ENCODE measurements at regions not wholly inside any gene's neighbourhood (a gene's known extent, or its start where the extent isn't known, plus 50 kb on each side); places are given as distances from the start of the nearest gene placed in this dataset.

GRCh38 chr2:134098321-134098720 lies 155.6 kb upstream of the MGAT5 start:
- TF ChIP-seq, protein P1, sequence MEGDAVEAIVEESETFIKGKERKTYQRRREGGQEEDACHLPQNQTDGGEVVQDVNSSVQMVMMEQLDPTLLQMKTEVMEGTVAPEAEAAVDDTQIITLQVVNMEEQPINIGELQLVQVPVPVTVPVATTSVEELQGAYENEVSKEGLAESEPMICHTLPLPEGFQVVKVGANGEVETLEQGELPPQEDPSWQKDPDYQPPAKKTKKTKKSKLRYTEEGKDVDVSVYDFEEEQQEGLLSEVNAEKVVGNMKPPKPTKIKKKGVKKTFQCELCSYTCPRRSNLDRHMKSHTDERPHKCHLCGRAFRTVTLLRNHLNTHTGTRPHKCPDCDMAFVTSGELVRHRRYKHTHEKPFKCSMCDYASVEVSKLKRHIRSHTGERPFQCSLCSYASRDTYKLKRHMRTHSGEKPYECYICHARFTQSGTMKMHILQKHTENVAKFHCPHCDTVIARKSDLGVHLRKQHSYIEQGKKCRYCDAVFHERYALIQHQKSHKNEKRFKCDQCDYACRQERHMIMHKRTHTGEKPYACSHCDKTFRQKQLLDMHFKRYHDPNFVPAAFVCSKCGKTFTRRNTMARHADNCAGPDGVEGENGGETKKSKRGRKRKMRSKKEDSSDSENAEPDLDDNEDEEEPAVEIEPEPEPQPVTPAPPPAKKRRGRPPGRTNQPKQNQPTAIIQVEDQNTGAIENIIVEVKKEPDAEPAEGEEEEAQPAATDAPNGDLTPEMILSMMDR (IDR thresholded peaks at IDR 0.05; ENCODE audit: low read depth, low read length, missing control alignments) = no peak
- in situ Hi-C loops (cut with HindIII; ENCODE audit: low sequenced_read_pairs) = no loop called here
- no peak for DNase-seq (ENCODE audit: low read depth)
- H3K4me3 ChIP-seq (ENCODE audit: low read depth, low read length) = no peak overlapping the region

GRCh38 chr2:134099273-134099672 lies 154.6 kb upstream of the MGAT5 start:
- DNase-seq (ENCODE audit: low read depth) = no peak
- H3K4me3 ChIP-seq (ENCODE audit: low read depth, low read length) = no peak overlapping the region
- TF ChIP-seq, protein P1 (IDR thresholded peaks at IDR 0.05; ENCODE audit: low read depth, low read length, missing control alignments) = no peak
- in situ Hi-C loops (cut with HindIII; ENCODE audit: low sequenced_read_pairs) = no loop called here

DNA sequence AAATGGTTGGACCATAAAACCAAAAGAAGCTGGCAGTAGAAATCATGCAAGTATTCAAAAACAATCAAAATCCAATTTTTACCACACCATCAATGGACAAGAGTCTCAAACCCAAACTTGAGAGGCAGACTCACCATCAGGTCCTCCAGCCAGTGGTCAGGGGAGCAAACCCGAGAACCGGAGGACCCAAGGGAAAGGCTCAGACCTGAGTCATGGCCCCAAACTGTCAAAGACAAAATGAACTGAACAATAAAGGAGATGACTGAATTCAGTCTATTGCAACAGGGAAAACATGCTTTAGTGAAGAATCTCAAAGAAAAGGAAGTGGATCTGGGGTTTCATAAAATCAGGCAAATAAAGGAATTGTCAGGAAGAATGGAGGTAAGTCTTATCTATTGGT lies 150.7 kb upstream of the MGAT5 start:
- in situ Hi-C loops (cut with HindIII; ENCODE audit: low sequenced_read_pairs) = no loop called here
- TF ChIP-seq, protein P1 (IDR thresholded peaks at IDR 0.05; ENCODE audit: low read depth, low read length, missing control alignments) = no peak
- DNase-seq (ENCODE audit: low read depth) = no peak
- H3K4me3 ChIP-seq (ENCODE audit: low read depth, low read length) = no peak overlapping the region

- H3K4me3 ChIP-seq (ENCODE audit: low read depth, low read length) = no peak overlapping the region
- DNase-seq (ENCODE audit: low read depth) = no peak
- in situ Hi-C loops (cut with HindIII; ENCODE audit: low sequenced_read_pairs) = no loop called here
- TF ChIP-seq, protein P1 (IDR thresholded peaks at IDR 0.05; ENCODE audit: low read depth, low read length, missing control alignments) = no peak
These were observed 149.1 kb upstream of the MGAT5 start for GRCh38 chr2:134104754-134105153.

- in situ Hi-C loops (cut with HindIII; ENCODE audit: low sequenced_read_pairs) = no loop called here
- no peak overlapping the region for H3K4me3 ChIP-seq (ENCODE audit: low read depth, low read length)
- no peak for DNase-seq (ENCODE audit: low read depth)
- TF ChIP-seq, protein P1 (IDR thresholded peaks at IDR 0.05; ENCODE audit: low read depth, low read length, missing control alignments) = no peak
These were observed 146.5 kb upstream of the MGAT5 start for GRCh38 chr2:134107402-134107801.

- no peak for DNase-seq (ENCODE audit: low read depth)
- TF ChIP-seq, protein P1 (IDR thresholded peaks at IDR 0.05; ENCODE audit: low read depth, low read length, missing control alignments) = no peak
- in situ Hi-C loops (cut with HindIII; ENCODE audit: low sequenced_read_pairs) = no loop called here
- no peak overlapping the region for H3K4me3 ChIP-seq (ENCODE audit: low read depth, low read length)
These were observed 145.8 kb upstream of the MGAT5 start for GRCh38 chr2:134108113-134108512.

GRCh38 chr2:134109246-134109645 lies 144.6 kb upstream of the MGAT5 start:
- no peak overlapping the region for H3K4me3 ChIP-seq (ENCODE audit: low read depth, low read length)
- TF ChIP-seq, protein P1 (IDR thresholded peaks at IDR 0.05; ENCODE audit: low read depth, low read length, missing control alignments) = no peak
- in situ Hi-C loops (cut with HindIII; ENCODE audit: low sequenced_read_pairs) = no loop called here
- no peak for DNase-seq (ENCODE audit: low read depth)

All from astrocyte of the cerebellum (primary cell).